NCI-H187 treated with DMSO at 0.1 percent for 48 hours (cell line): ENCODE measurements at regions not wholly inside any gene's neighbourhood (a gene's known extent, or its start where the extent isn't known, plus 50 kb on each side); places are given as distances from the start of the nearest gene placed in this dataset.
"Not testable (repeated sequence)": the region's sequence is repeated elsewhere in the genome, so short reads cannot be mapped to it uniquely, and the experiment has no call there.

ENCODE experiments used
- DNase-seq: peaks from one replicate; lab custom pipeline; 2025; lab: John Stamatoyannopoulos, UW

- DNase-seq = no peak
Measured at GRCh38 chr14:105660816-105661531, 134.6 kb downstream of the TMEM121 start.

- DNase-seq = not testable (repeated sequence)
Measured at GRCh38 chr14:105662043-105662442, 135.7 kb downstream of the TMEM121 start.

- DNase-seq = not testable (repeated sequence)
Measured at GRCh38 chr14:105662592-105662991, 136.2 kb downstream of the TMEM121 start.

DNA sequence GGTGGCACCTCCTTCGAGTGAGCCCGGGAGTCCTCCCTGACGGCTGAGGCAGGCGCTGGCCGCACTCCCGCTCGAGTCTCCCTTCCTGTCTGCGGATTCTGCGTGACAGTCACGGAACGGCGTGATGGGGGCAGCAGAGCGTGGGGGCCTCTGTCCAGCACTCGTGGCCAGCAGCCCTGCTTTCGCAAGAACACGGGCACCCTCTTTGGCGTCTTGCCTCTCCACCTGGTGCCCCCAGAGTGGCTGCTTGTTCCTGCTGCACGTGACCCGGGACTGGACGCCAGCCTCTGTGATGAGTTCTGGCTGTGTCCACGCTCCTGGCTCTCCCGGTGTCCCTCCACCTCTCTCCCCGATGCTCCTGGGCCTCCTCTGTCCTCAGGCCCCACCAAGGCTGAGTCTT, 136.9 kb downstream of the TMEM121 start:
- DNase-seq = not testable (repeated sequence)

DNA sequence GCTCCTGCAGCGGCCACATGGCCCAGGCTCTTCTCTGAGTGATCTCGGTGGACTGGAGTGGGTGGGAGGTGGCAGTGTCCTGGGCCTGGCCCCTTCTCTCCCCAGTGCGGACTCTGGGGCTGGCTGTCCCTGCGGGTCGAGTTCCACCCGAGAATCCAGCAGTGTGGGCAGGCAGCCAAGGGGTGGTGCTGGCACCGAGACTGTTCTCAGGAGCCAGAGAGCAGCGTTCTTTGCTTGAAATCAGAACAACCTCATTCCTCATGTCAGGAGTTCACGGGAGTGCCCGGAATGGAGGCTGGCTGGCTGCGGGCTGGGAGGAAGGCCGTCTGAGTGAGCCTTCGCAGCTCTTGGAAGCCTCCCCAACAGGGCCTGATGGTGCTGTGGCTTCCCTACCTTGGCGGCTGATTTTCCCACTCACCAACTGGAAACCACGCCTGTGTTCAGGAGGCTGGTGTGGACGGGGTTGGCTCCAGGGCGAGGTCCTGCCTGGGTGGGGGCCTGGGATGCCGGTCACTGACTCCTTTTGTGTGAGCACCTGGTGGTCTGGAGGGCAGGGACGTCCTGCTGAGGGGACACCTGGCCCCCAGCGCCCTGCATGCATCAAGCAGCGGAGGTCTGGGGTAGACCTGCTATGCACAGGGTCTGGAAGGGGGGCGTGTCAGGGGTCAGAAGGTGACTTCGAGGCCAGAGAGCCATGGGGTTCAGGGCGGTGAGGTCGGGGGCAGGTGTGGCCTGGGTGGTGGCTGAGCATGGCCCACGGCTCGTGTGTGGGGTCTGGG, 137.6 kb downstream of the TMEM121 start:
- DNase-seq = not testable (repeated sequence)

DNA sequence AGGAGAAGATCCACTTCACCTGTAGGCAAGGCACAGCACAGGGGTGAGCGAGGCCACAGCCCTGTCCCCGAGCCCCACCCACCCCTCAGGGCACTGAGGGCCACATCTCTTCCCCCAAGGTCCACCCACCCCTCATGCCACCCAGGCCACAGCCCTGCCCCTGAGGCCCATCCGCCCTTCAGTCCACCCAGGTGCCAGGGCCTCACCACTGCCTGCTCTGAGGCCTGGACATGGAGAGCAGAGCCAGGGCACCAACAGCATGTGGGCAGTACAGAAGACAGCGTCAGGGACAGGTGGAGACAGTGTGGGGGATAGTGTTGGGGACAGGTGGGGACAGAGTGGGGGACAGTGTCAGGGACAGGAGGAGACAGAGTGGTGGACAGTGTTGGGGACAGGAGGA, 138.3 kb downstream of the TMEM121 start:
- no peak for DNase-seq

- no peak for DNase-seq
Measured at GRCh38 chr14:105665247-105665950, 139.0 kb downstream of the TMEM121 start.

GRCh38 chr14:105665951-105666277, 139.5 kb downstream of the TMEM121 start:
- DNase-seq = no peak

GRCh38 chr14:105666420-105666819, 140.0 kb downstream of the TMEM121 start:
- no peak for DNase-seq

GRCh38 chr14:105666991-105667662, 140.7 kb downstream of the TMEM121 start:
- DNase-seq = not testable (repeated sequence)

GRCh38 chr14:105667663-105668020, 141.3 kb downstream of the TMEM121 start:
- DNase-seq = not testable (repeated sequence)

GRCh38 chr14:105668021-105668420, 141.6 kb downstream of the TMEM121 start:
- DNase-seq = not testable (repeated sequence)

- DNase-seq = not testable (repeated sequence)
Measured at GRCh38 chr14:105668471-105669230, 142.3 kb downstream of the TMEM121 start.

- DNase-seq = not testable (repeated sequence)
Measured at GRCh38 chr14:105669231-105669610, 142.8 kb downstream of the TMEM121 start.

DNA sequence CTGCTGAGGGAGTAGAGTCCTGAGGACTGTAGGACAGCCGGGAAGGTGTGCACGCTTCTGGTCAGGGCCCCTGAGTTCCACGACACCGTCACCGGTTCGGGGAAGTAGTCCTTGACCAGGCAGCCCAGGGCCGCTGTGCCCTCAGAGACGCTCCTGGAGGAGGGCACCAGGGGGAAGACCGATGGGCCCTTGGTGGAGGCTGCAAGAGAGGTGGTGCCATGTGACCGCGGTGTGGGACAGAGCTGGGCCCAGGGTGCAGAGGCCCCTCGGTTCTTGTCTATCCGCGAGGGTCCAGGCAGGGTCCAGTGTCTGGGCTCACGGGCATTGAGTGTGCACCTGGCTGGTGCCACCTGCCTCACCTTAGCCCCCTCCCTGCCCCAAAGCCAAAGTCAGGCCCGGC, 143.3 kb downstream of the TMEM121 start:
- not testable (repeated sequence) for DNase-seq

DNA sequence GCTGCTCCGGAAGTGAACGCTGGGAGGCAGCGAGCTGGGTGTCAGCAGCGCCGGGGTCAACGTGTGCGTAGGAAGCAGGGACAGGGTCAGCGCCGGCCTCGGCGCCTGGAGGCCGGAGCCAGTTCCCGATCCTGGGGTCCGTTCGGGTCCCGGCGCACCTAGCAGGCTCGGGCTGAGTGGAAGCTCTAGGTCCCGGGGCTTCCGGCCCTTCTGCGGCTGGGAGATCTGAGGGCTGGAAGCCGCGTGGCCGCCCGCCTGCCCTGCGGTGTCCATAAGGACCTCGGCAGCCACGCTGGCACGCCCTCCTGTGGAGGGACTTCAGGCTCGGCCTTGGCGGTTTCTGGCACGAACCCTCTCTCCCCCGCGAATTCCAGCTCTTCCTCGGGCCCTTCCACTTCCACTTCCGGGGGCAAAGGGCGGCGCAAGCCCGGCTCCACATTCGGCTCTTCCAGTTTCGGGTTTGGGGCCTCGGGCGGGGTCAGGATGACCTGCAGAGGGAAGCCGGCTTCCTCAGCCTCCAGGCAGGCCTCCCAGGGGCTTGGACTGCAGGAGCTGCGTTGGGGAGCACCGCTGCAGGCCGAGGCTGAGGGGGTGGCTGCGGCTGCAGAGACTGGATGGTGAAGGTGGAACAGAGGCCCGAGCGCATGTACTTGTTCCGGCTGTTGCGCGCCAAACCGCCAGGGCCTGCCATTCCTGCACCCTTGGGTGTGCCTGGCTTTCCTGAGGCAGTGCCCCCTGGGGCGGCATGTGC, 146.2 kb downstream of the TMEM121 start:
- DNase-seq = not testable (repeated sequence)

GRCh38 chr14:105675433-105675832, 149.1 kb downstream of the TMEM121 start:
- DNase-seq = not testable (repeated sequence)

DNA sequence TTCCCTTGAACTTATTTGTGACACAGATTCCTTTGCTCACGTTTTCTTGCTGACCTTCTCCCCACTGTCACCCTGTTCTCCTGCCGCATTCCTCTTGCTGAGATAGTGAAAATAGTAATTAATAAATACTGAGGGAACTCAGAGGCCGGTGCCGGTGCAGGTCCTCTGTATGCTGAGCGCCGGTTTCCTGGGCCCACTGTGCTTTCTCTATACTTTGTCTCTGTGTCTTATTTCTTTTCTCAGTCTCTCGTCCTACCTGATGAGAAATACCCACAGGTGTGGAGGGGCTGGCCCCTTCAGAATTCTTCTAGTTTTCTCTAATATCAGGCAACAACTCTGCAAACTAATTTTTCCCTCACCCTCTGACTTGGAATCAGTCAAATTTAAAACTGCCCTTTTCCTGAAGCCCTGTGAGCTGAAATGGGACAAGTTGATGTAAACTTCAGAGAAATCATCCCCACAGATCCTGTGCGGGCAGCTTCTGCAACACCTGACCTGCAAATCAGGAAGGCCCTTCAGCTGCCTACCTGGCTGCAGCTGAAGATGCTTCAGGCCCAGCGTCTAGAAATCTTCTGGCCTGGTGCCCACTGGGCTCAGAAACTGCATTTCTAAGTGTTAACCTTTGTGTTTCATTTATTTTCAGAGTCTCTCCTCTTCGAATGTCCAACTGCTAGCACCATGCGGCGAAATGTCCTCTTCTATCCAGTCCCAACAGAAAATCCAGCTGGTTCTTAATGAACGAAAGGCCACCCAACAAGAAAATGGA, 149.7 kb downstream of the TMEM121 start:
- not testable (repeated sequence) for DNase-seq

GRCh38 chr14:105678057-105678456, 151.7 kb downstream of the TMEM121 start:
- not testable (repeated sequence) for DNase-seq
